ENCODE measurements at regions not wholly inside any gene's neighbourhood (a gene's known extent, or its start where the extent isn't known, plus 50 kb on each side); places are given as distances from the start of the nearest gene placed in this dataset.

- H4K20me1 ChIP-seq (ENCODE audit: insufficient read depth, low read length) = no peaks in the 10 kb centered on the region
- H3K4me2 ChIP-seq (ENCODE audit: low read length) = no peak overlapping the region
- no peak overlapping the region for H3K9ac ChIP-seq (ENCODE audit: low read length)
- no peaks in the 10 kb centered on the region for H3K36me3 ChIP-seq (ENCODE audit: insufficient read depth, low read length)
- no peak overlapping the region for H3K27ac ChIP-seq (ENCODE audit: low read depth, low read length, poor library complexity, severe bottlenecking)
- no peaks in the 10 kb centered on the region for H3F3A ChIP-seq (ENCODE audit: insufficient read depth, low read length)
- H3K9me3 ChIP-seq (ENCODE audit: low read length) = no peaks in the 10 kb centered on the region
- no peaks in the 10 kb centered on the region for H3K27me3 ChIP-seq (ENCODE audit: insufficient read depth, low read length)
- H3K4me1 ChIP-seq (ENCODE audit: insufficient read depth, low read length, severe bottlenecking) = no peaks in the 10 kb centered on the region
- no peak overlapping the region for H2AFZ ChIP-seq (ENCODE audit: low read length)
- H3K9me2 ChIP-seq (ENCODE audit: low read depth, low read length) = no peaks in the 10 kb centered on the region; the same call in 1 of the 2 replicates
- no peak overlapping the region for H3K4me3 ChIP-seq (ENCODE audit: low read depth, low read length, poor library complexity, severe bottlenecking)
- TF ChIP-seq EZH2 (IDR thresholded peaks at IDR 0.05; ENCODE audit: borderline replicate concordance, low read length) = no peak
- no peak for TF ChIP-seq CTCF (IDR thresholded peaks at IDR 0.05; ENCODE audit: low read length)
- H3K79me2 ChIP-seq (ENCODE audit: insufficient read depth, low read length) = no peaks in the 10 kb centered on the region
Observed at GRCh38 chr5:163373436-163374084, 63.8 kb upstream of the CCNG1 start.

GRCh38 chr5:163377982-163378381 lies 59.4 kb upstream of the CCNG1 start:
- H3K36me3 ChIP-seq (ENCODE audit: insufficient read depth, low read length) = no peaks in the 10 kb centered on the region
- TF ChIP-seq EZH2 (IDR thresholded peaks at IDR 0.05; ENCODE audit: borderline replicate concordance, low read length) (no peak), CTCF (IDR thresholded peaks at IDR 0.05; ENCODE audit: low read length) (no peak)
- H2AFZ ChIP-seq (ENCODE audit: low read length) = no peak overlapping the region
- no peaks in the 10 kb centered on the region for H3K79me2 ChIP-seq (ENCODE audit: insufficient read depth, low read length)
- H3K27ac ChIP-seq (ENCODE audit: low read depth, low read length, poor library complexity, severe bottlenecking) = no peak overlapping the region
- H3F3A ChIP-seq (ENCODE audit: insufficient read depth, low read length) = no peaks in the 10 kb centered on the region
- H3K4me3 ChIP-seq (ENCODE audit: low read depth, low read length, poor library complexity, severe bottlenecking) = no peak overlapping the region
- no peaks in the 10 kb centered on the region; the same call in 1 of the 2 replicates for H3K9me2 ChIP-seq (ENCODE audit: low read depth, low read length)
- H4K20me1 ChIP-seq (ENCODE audit: insufficient read depth, low read length) = no peaks in the 10 kb centered on the region
- no peaks in the 10 kb centered on the region for H3K27me3 ChIP-seq (ENCODE audit: insufficient read depth, low read length)
- no peaks in the 10 kb centered on the region for H3K4me1 ChIP-seq (ENCODE audit: insufficient read depth, low read length, severe bottlenecking)
- no peaks in the 10 kb centered on the region for H3K9me3 ChIP-seq (ENCODE audit: low read length)
- H3K9ac ChIP-seq (ENCODE audit: low read length) = no peak overlapping the region
- H3K4me2 ChIP-seq (ENCODE audit: low read length) = no peak overlapping the region

- H3K79me2 ChIP-seq (ENCODE audit: insufficient read depth, low read length) = no peaks in the 10 kb centered on the region
- H3K4me2 ChIP-seq (ENCODE audit: low read length) = no peak overlapping the region
- no peaks in the 10 kb centered on the region for H3K36me3 ChIP-seq (ENCODE audit: insufficient read depth, low read length)
- no peak overlapping the region for H3K4me3 ChIP-seq (ENCODE audit: low read depth, low read length, poor library complexity, severe bottlenecking)
- no peaks in the 10 kb centered on the region for H4K20me1 ChIP-seq (ENCODE audit: insufficient read depth, low read length)
- H3K9me2 ChIP-seq (ENCODE audit: low read depth, low read length) = no peaks in the 10 kb centered on the region; the same call in 1 of the 2 replicates
- TF ChIP-seq CTCF (IDR thresholded peaks at IDR 0.05; ENCODE audit: low read length) (no peak), EZH2 (IDR thresholded peaks at IDR 0.05; ENCODE audit: borderline replicate concordance, low read length) (no peak)
- no peaks in the 10 kb centered on the region for H3K27me3 ChIP-seq (ENCODE audit: insufficient read depth, low read length)
- no peaks in the 10 kb centered on the region for H3K4me1 ChIP-seq (ENCODE audit: insufficient read depth, low read length, severe bottlenecking)
- H2AFZ ChIP-seq (ENCODE audit: low read length) = no peak overlapping the region
- no peaks in the 10 kb centered on the region for H3K9me3 ChIP-seq (ENCODE audit: low read length)
- H3K9ac ChIP-seq (ENCODE audit: low read length) = no peak overlapping the region
- no peak overlapping the region for H3K27ac ChIP-seq (ENCODE audit: low read depth, low read length, poor library complexity, severe bottlenecking)
- H3F3A ChIP-seq (ENCODE audit: insufficient read depth, low read length) = no peaks in the 10 kb centered on the region
Observed at GRCh38 chr5:163379298-163380155, 57.9 kb upstream of the CCNG1 start.

All from OCI-LY1 (cell line).